ENCODE measurements at regions not wholly inside any gene's neighbourhood (a gene's known extent, or its start where the extent isn't known, plus 50 kb on each side); places are given as distances from the start of the nearest gene placed in this dataset.

DNA sequence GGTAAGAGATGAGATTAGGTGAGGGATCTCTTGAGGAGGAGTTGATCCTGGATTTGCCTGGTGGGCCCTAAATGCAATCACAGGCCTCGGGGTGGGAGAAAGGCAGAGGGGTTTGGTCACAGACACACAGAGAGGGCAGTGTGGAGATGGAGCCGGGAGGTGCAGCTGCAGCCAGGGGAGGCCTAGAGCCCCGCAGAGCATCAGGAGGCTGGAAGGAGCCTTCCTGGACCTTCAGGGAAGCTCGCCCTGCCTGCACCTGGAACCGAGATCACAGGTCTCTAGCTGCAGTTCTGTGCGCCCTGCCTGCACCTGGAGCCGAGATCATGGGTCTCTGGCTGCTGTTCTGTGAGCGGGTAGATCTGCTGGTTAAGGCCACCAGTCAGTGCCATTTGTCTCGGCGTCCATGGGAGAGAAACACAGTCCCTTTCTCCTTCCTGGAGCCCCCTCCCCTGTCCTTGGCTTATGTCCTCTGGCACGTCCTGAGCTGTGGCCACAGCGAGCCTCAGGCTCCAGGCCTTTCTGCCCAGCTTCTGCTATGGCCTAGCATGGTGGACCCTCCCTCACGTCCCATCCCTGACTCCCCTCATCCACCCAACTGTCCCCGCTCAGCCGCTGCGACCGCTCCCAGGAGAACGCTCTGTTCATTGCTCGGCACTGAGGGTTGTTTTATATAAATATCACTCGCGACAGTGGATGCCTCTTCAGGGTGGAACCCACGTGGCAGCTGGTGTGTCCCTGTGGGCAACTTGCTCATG lies 112.0 kb downstream of the DACT2 start:
- TF ChIP-seq, protein P1, sequence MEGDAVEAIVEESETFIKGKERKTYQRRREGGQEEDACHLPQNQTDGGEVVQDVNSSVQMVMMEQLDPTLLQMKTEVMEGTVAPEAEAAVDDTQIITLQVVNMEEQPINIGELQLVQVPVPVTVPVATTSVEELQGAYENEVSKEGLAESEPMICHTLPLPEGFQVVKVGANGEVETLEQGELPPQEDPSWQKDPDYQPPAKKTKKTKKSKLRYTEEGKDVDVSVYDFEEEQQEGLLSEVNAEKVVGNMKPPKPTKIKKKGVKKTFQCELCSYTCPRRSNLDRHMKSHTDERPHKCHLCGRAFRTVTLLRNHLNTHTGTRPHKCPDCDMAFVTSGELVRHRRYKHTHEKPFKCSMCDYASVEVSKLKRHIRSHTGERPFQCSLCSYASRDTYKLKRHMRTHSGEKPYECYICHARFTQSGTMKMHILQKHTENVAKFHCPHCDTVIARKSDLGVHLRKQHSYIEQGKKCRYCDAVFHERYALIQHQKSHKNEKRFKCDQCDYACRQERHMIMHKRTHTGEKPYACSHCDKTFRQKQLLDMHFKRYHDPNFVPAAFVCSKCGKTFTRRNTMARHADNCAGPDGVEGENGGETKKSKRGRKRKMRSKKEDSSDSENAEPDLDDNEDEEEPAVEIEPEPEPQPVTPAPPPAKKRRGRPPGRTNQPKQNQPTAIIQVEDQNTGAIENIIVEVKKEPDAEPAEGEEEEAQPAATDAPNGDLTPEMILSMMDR (IDR thresholded peaks at IDR 0.05), result no peak
- peaks cover 23% of the 10 kb centered on the region for H3K4me1 Mint-ChIP-seq (ENCODE audit: unreplicated experiment)
- H3K4me3 Mint-ChIP-seq (ENCODE audit: unreplicated experiment), result no peak overlapping the region
- peaks cover 7% of the 10 kb centered on the region for H3K9me3 Mint-ChIP-seq (ENCODE audit: unreplicated experiment)
- H3K36me3 Mint-ChIP-seq (ENCODE audit: unreplicated experiment), result peaks cover 4% of the 10 kb centered on the region
- no peaks in the 10 kb centered on the region for H3K27me3 Mint-ChIP-seq (ENCODE audit: unreplicated experiment)
- no peak overlapping the region for H3K27ac Mint-ChIP-seq (ENCODE audit: unreplicated experiment)
- no peak for DNase-seq (ENCODE audit: extremely low spot score, unreplicated experiment)

DNA sequence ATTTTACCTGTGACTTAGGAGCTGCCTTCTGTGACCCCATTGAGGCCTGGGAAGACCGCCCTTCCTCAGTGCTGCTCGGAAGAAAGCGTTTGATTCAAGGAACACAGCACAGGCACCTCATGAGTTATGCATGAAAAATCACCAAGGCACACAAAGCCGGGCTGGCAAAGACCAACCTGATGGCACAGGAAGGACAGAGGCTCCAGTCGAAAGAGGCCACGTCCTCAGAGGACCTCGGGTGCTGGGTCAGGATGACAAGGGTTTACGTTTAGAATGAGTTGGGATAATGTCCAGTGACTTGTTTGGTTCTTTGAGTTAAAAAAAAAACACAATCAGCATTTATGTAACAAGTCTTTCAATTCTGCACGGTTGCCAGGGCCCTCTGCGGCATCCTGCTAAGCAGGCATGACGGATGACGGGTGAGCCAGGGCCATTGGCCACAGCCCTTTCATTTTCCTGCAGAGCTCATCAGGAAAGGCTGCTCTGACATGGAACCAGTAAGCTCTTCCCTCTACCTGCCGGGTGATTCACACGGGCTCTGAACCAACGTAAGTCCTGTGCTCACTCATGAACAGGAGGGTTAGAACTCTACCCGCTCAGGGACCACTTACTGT lies 112.8 kb downstream of the DACT2 start:
- Mint-ChIP-seq H3K27me3 (ENCODE audit: unreplicated experiment) (peaks cover 6% of the 10 kb centered on the region), H3K9me3 (ENCODE audit: unreplicated experiment) (peaks cover 7% of the 10 kb centered on the region), H3K4me1 (ENCODE audit: unreplicated experiment) (peaks cover 22% of the 10 kb centered on the region), H3K4me3 (ENCODE audit: unreplicated experiment) (no peak overlapping the region), H3K36me3 (ENCODE audit: unreplicated experiment) (peaks cover 4% of the 10 kb centered on the region), H3K27ac (ENCODE audit: unreplicated experiment) (no peak overlapping the region)
- no peak for DNase-seq (ENCODE audit: extremely low spot score, unreplicated experiment)
- TF ChIP-seq, protein P1 (IDR thresholded peaks at IDR 0.05), result no peak

DNA sequence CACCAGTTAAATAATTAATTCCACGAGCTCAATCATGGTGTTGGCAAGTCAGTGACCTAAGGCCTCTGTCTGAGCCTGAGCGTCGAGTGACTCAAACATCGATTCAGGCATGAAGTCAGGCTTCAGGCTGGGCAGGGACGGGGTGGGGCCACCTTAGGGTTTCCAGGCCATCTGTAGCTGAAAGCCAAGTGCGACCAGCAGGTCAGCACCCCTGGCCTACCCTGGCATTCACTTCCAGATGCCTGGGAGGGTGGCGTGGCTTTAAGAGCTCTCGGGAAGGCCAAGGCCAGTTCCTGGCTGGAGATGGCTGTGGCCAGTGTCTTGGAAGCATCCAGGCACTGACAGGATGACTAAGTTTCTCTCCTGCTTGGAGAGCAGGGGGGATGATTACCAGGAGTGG lies 113.4 kb downstream of the DACT2 start:
- no peak for DNase-seq (ENCODE audit: extremely low spot score, unreplicated experiment)
- peaks cover 6% of the 10 kb centered on the region for H3K27me3 Mint-ChIP-seq (ENCODE audit: unreplicated experiment)
- TF ChIP-seq, protein P1 (IDR thresholded peaks at IDR 0.05), result no peak
- H3K4me3 Mint-ChIP-seq (ENCODE audit: unreplicated experiment), result no peak overlapping the region
- H3K36me3 Mint-ChIP-seq (ENCODE audit: unreplicated experiment), result peaks cover 4% of the 10 kb centered on the region
- peaks cover 7% of the 10 kb centered on the region for H3K9me3 Mint-ChIP-seq (ENCODE audit: unreplicated experiment)
- H3K27ac Mint-ChIP-seq (ENCODE audit: unreplicated experiment), result no peak overlapping the region
- H3K4me1 Mint-ChIP-seq (ENCODE audit: unreplicated experiment), result peaks cover 19% of the 10 kb centered on the region

DNA sequence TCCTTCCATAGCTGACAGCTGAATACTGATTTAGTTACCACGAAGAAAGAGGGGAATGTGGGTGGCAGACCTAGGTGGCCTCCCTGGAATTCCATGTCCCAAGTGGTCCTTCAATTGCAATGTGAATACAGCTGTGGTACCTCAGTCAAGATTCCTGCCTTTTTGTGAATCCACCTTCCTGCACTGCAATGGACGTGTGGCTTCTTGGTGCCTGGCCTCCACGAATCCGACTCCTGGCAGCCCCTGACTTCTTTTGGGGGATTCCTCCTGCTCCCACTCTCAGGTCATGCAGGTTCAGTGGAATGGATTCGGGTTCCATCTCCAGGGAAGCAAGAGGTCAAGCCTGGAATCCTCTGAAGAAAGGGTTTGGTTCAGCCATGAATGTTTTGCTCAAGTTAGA lies 117.8 kb downstream of the DACT2 start:
- peaks cover 13% of the 10 kb centered on the region for H3K27me3 Mint-ChIP-seq (ENCODE audit: unreplicated experiment)
- peaks cover 7% of the 10 kb centered on the region for H3K9me3 Mint-ChIP-seq (ENCODE audit: unreplicated experiment)
- TF ChIP-seq, protein P1 (IDR thresholded peaks at IDR 0.05), result no peak
- H3K4me1 Mint-ChIP-seq (ENCODE audit: unreplicated experiment), result peaks cover 1% of the 10 kb centered on the region
- no peak overlapping the region for H3K4me3 Mint-ChIP-seq (ENCODE audit: unreplicated experiment)
- no peak overlapping the region for H3K27ac Mint-ChIP-seq (ENCODE audit: unreplicated experiment)
- no peak for DNase-seq (ENCODE audit: extremely low spot score, unreplicated experiment)
- H3K36me3 Mint-ChIP-seq (ENCODE audit: unreplicated experiment), result peaks cover 5% of the 10 kb centered on the region

DNA sequence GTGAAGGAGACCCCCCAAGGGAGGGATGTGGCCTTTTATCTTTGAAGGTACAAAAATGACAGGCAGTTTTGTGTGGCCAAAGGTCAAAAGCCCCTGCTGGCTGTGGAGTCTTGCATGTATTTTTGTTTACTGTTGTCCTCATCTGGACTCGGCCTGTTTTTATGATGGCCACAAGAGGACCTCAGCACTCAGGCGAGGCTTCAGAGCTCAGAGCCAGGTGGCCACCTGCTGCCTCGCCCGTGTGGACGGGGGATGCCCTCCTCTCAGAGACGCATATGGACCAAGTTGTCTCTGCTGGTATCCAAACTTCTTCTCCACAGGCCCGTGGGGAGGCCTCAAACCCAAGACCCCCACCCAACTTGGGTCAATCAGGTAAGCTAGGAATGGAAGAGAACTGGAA lies 118.2 kb downstream of the DACT2 start:
- DNase-seq (ENCODE audit: extremely low spot score, unreplicated experiment), result no peak
- H3K27me3 Mint-ChIP-seq (ENCODE audit: unreplicated experiment), result peaks cover 13% of the 10 kb centered on the region
- no peak overlapping the region for H3K27ac Mint-ChIP-seq (ENCODE audit: unreplicated experiment)

More for the DNA sequence above, 118.2 kb downstream of the DACT2 start:
- Mint-ChIP-seq H3K9me3 (ENCODE audit: unreplicated experiment) (peaks cover 7% of the 10 kb centered on the region), H3K36me3 (ENCODE audit: unreplicated experiment) (peaks cover 5% of the 10 kb centered on the region), H3K4me3 (ENCODE audit: unreplicated experiment) (no peak overlapping the region), H3K4me1 (ENCODE audit: unreplicated experiment) (peaks cover 1% of the 10 kb centered on the region)
- TF ChIP-seq, protein P1 (IDR thresholded peaks at IDR 0.05), result no peak
